ENCODE measurements at regions not wholly inside any gene's neighbourhood (a gene's known extent, or its start where the extent isn't known, plus 50 kb on each side); places are given as distances from the start of the nearest gene placed in this dataset.

- H3K9me3 ChIP-seq (ENCODE audit: insufficient read depth, low read length): no peaks in the 10 kb centered on the region
- no peak for DNase-seq (ENCODE audit: low read depth, low spot score)
- H3K27me3 ChIP-seq (ENCODE audit: insufficient read depth, insufficient read length): no peaks in the 10 kb centered on the region
- no peak overlapping the region for H3K4me3 ChIP-seq (ENCODE audit: insufficient read length, low read depth)
- no peaks in the 10 kb centered on the region for H3K36me3 ChIP-seq (ENCODE audit: insufficient read depth, insufficient read length, low read length)
- no peak overlapping the region for H3K9ac ChIP-seq (ENCODE audit: insufficient read length, low read depth)
- TF ChIP-seq SUZ12 (IDR thresholded peaks at IDR 0.05; ENCODE audit: extremely low read depth, insufficient read depth, insufficient read length): no peak
- TF ChIP-seq ZNF274 (IDR thresholded peaks at IDR 0.05; ENCODE audit: low read depth, low read length): no peak
- no peak for TF ChIP-seq YY1 (IDR thresholded peaks at IDR 0.05; ENCODE audit: insufficient read depth, insufficient read length)
- no peaks in the 10 kb centered on the region for H3K4me1 ChIP-seq (ENCODE audit: insufficient read depth, insufficient read length)
Measured at GRCh38 chr20:16942756-16943155, 194.6 kb downstream of the OTOR start.

GRCh38 chr20:16944745-16945144, 196.6 kb downstream of the OTOR start:
- Histone ChIP-seq H3K4me3 (ENCODE audit: insufficient read length, low read depth) (no peak overlapping the region), H3K9ac (ENCODE audit: insufficient read length, low read depth) (no peak overlapping the region), H3K9me3 (ENCODE audit: insufficient read depth, low read length) (no peaks in the 10 kb centered on the region), H3K4me1 (ENCODE audit: insufficient read depth, insufficient read length) (no peaks in the 10 kb centered on the region), H3K27me3 (ENCODE audit: insufficient read depth, insufficient read length) (no peaks in the 10 kb centered on the region), H3K36me3 (ENCODE audit: insufficient read depth, insufficient read length, low read length) (no peaks in the 10 kb centered on the region)
- TF ChIP-seq YY1 (IDR thresholded peaks at IDR 0.05; ENCODE audit: insufficient read depth, insufficient read length): no peak
- no peak for TF ChIP-seq SUZ12 (IDR thresholded peaks at IDR 0.05; ENCODE audit: extremely low read depth, insufficient read depth, insufficient read length)
- no peak for TF ChIP-seq ZNF274 (IDR thresholded peaks at IDR 0.05; ENCODE audit: low read depth, low read length)
- DNase-seq (ENCODE audit: low read depth, low spot score): no peak

GRCh38 chr20:16945619-16946018, 197.5 kb downstream of the OTOR start:
- H3K4me3 ChIP-seq (ENCODE audit: insufficient read length, low read depth): no peak overlapping the region
- TF ChIP-seq ZNF274 (IDR thresholded peaks at IDR 0.05; ENCODE audit: low read depth, low read length): no peak
- no peak for TF ChIP-seq YY1 (IDR thresholded peaks at IDR 0.05; ENCODE audit: insufficient read depth, insufficient read length)
- no peak for TF ChIP-seq SUZ12 (IDR thresholded peaks at IDR 0.05; ENCODE audit: extremely low read depth, insufficient read depth, insufficient read length)
- no peaks in the 10 kb centered on the region for H3K4me1 ChIP-seq (ENCODE audit: insufficient read depth, insufficient read length)
- H3K27me3 ChIP-seq (ENCODE audit: insufficient read depth, insufficient read length): no peaks in the 10 kb centered on the region
- H3K36me3 ChIP-seq (ENCODE audit: insufficient read depth, insufficient read length, low read length): no peaks in the 10 kb centered on the region
- no peak for DNase-seq (ENCODE audit: low read depth, low spot score)
- no peak overlapping the region for H3K9ac ChIP-seq (ENCODE audit: insufficient read length, low read depth)
- no peaks in the 10 kb centered on the region for H3K9me3 ChIP-seq (ENCODE audit: insufficient read depth, low read length)

GRCh38 chr20:16946097-16946496, 197.9 kb downstream of the OTOR start:
- Histone ChIP-seq H3K4me3 (ENCODE audit: insufficient read length, low read depth) (no peak overlapping the region), H3K36me3 (ENCODE audit: insufficient read depth, insufficient read length, low read length) (no peaks in the 10 kb centered on the region), H3K9ac (ENCODE audit: insufficient read length, low read depth) (no peak overlapping the region), H3K27me3 (ENCODE audit: insufficient read depth, insufficient read length) (no peaks in the 10 kb centered on the region), H3K4me1 (ENCODE audit: insufficient read depth, insufficient read length) (no peaks in the 10 kb centered on the region), H3K9me3 (ENCODE audit: insufficient read depth, low read length) (no peaks in the 10 kb centered on the region)
- DNase-seq (ENCODE audit: low read depth, low spot score): no peak
- no peak for TF ChIP-seq ZNF274 (IDR thresholded peaks at IDR 0.05; ENCODE audit: low read depth, low read length)
- TF ChIP-seq SUZ12 (IDR thresholded peaks at IDR 0.05; ENCODE audit: extremely low read depth, insufficient read depth, insufficient read length): no peak
- TF ChIP-seq YY1 (IDR thresholded peaks at IDR 0.05; ENCODE audit: insufficient read depth, insufficient read length): no peak

- Histone ChIP-seq H3K36me3 (ENCODE audit: insufficient read depth, insufficient read length, low read length) (no peaks in the 10 kb centered on the region), H3K9ac (ENCODE audit: insufficient read length, low read depth) (no peak overlapping the region), H3K27me3 (ENCODE audit: insufficient read depth, insufficient read length) (no peaks in the 10 kb centered on the region), H3K4me3 (ENCODE audit: insufficient read length, low read depth) (no peak overlapping the region), H3K9me3 (ENCODE audit: insufficient read depth, low read length) (no peaks in the 10 kb centered on the region), H3K4me1 (ENCODE audit: insufficient read depth, insufficient read length) (no peaks in the 10 kb centered on the region)
- TF ChIP-seq ZNF274 (IDR thresholded peaks at IDR 0.05; ENCODE audit: low read depth, low read length) (no peak), YY1 (IDR thresholded peaks at IDR 0.05; ENCODE audit: insufficient read depth, insufficient read length) (no peak), SUZ12 (IDR thresholded peaks at IDR 0.05; ENCODE audit: extremely low read depth, insufficient read depth, insufficient read length) (no peak)
- no peak for DNase-seq (ENCODE audit: low read depth, low spot score)
Measured at GRCh38 chr20:16947479-16947878, 199.3 kb downstream of the OTOR start.

GRCh38 chr20:16951876-16952275, 203.7 kb downstream of the OTOR start:
- H3K4me1 ChIP-seq (ENCODE audit: insufficient read depth, insufficient read length): no peaks in the 10 kb centered on the region
- no peak for DNase-seq (ENCODE audit: low read depth, low spot score)
- H3K36me3 ChIP-seq (ENCODE audit: insufficient read depth, insufficient read length, low read length): no peaks in the 10 kb centered on the region
- no peak overlapping the region for H3K4me3 ChIP-seq (ENCODE audit: insufficient read length, low read depth)
- no peak overlapping the region for H3K9ac ChIP-seq (ENCODE audit: insufficient read length, low read depth)
- H3K27me3 ChIP-seq (ENCODE audit: insufficient read depth, insufficient read length): no peaks in the 10 kb centered on the region
- TF ChIP-seq YY1 (IDR thresholded peaks at IDR 0.05; ENCODE audit: insufficient read depth, insufficient read length): no peak
- TF ChIP-seq ZNF274 (IDR thresholded peaks at IDR 0.05; ENCODE audit: low read depth, low read length): no peak
- no peak for TF ChIP-seq SUZ12 (IDR thresholded peaks at IDR 0.05; ENCODE audit: extremely low read depth, insufficient read depth, insufficient read length)
- H3K9me3 ChIP-seq (ENCODE audit: insufficient read depth, low read length): no peaks in the 10 kb centered on the region

GRCh38 chr20:16952965-16953364, 204.8 kb downstream of the OTOR start:
- TF ChIP-seq YY1 (IDR thresholded peaks at IDR 0.05; ENCODE audit: insufficient read depth, insufficient read length) (no peak), ZNF274 (IDR thresholded peaks at IDR 0.05; ENCODE audit: low read depth, low read length) (no peak), SUZ12 (IDR thresholded peaks at IDR 0.05; ENCODE audit: extremely low read depth, insufficient read depth, insufficient read length) (no peak)
- H3K9me3 ChIP-seq (ENCODE audit: insufficient read depth, low read length): no peaks in the 10 kb centered on the region
- H3K36me3 ChIP-seq (ENCODE audit: insufficient read depth, insufficient read length, low read length): no peaks in the 10 kb centered on the region
- no peak for DNase-seq (ENCODE audit: low read depth, low spot score)
- H3K4me3 ChIP-seq (ENCODE audit: insufficient read length, low read depth): no peak overlapping the region
- H3K9ac ChIP-seq (ENCODE audit: insufficient read length, low read depth): no peak overlapping the region
- no peaks in the 10 kb centered on the region for H3K27me3 ChIP-seq (ENCODE audit: insufficient read depth, insufficient read length)
- H3K4me1 ChIP-seq (ENCODE audit: insufficient read depth, insufficient read length): no peaks in the 10 kb centered on the region

- H3K36me3 ChIP-seq (ENCODE audit: insufficient read depth, insufficient read length, low read length): no peaks in the 10 kb centered on the region
- TF ChIP-seq ZNF274 (IDR thresholded peaks at IDR 0.05; ENCODE audit: low read depth, low read length) (no peak), YY1 (IDR thresholded peaks at IDR 0.05; ENCODE audit: insufficient read depth, insufficient read length) (no peak), SUZ12 (IDR thresholded peaks at IDR 0.05; ENCODE audit: extremely low read depth, insufficient read depth, insufficient read length) (no peak)
- H3K9me3 ChIP-seq (ENCODE audit: insufficient read depth, low read length): no peaks in the 10 kb centered on the region
- H3K4me3 ChIP-seq (ENCODE audit: insufficient read length, low read depth): no peak overlapping the region
- H3K27me3 ChIP-seq (ENCODE audit: insufficient read depth, insufficient read length): no peaks in the 10 kb centered on the region
- H3K9ac ChIP-seq (ENCODE audit: insufficient read length, low read depth): no peak overlapping the region
- no peaks in the 10 kb centered on the region for H3K4me1 ChIP-seq (ENCODE audit: insufficient read depth, insufficient read length)
- DNase-seq (ENCODE audit: low read depth, low spot score): no peak
Measured at GRCh38 chr20:16953858-16954257, 205.7 kb downstream of the OTOR start.
